Globus pallidus (tissue), 1 donor: ENCODE measurements at regions not wholly inside any gene's neighbourhood (a gene's known extent, or its start where the extent isn't known, plus 50 kb on each side); places are given as distances from the start of the nearest gene placed in this dataset.
"Not testable (repeated sequence)": the region's sequence is repeated elsewhere in the genome, so short reads cannot be mapped to it uniquely, and the experiment has no call there.

Source experiments
- DNase-seq: peaks from one replicate; pipeline ENCODE4 v3.0.0-alpha.2; 2015; ENCODE audit warnings: low spot score

- no peak for DNase-seq
These were observed 126.2 kb upstream of the EYA4 start for GRCh38 chr6:133114973-133115372.

GRCh38 chr6:133115946-133116345 is 125.2 kb upstream of the EYA4 start:
- DNase-seq: no peak

GRCh38 chr6:133128191-133128590 is 113.0 kb upstream of the EYA4 start:
- DNase-seq: no peak

GRCh38 chr6:133129556-133129955 is 111.6 kb upstream of the EYA4 start:
- DNase-seq: no peak

GRCh38 chr6:133130863-133131262 is 110.3 kb upstream of the EYA4 start:
- DNase-seq: no peak

- DNase-seq: no peak
These were observed 109.3 kb upstream of the EYA4 start for GRCh38 chr6:133131621-133132465.

GRCh38 chr6:133132466-133132971 is 108.6 kb upstream of the EYA4 start:
- no peak for DNase-seq

- DNase-seq: no peak
These were observed 104.8 kb upstream of the EYA4 start for GRCh38 chr6:133136177-133136880.

- not testable (repeated sequence) for DNase-seq
These were observed 93.5 kb upstream of the EYA4 start for GRCh38 chr6:133147470-133148184.

- DNase-seq: no peak
These were observed 84.5 kb upstream of the EYA4 start for GRCh38 chr6:133156689-133157088.

GRCh38 chr6:133157995-133158394 is 83.2 kb upstream of the EYA4 start:
- no peak for DNase-seq

- DNase-seq: no peak
These were observed 81.8 kb upstream of the EYA4 start for GRCh38 chr6:133159255-133159795.

GRCh38 chr6:133160536-133160935 is 80.6 kb upstream of the EYA4 start:
- no peak for DNase-seq

- no peak for DNase-seq
These were observed 75.9 kb upstream of the EYA4 start for GRCh38 chr6:133165235-133165634.

GRCh38 chr6:133166766-133167165 is 74.4 kb upstream of the EYA4 start:
- no peak for DNase-seq

GRCh38 chr6:133169901-133170300 is 71.3 kb upstream of the EYA4 start:
- no peak for DNase-seq

GRCh38 chr6:133170602-133171001 is 70.6 kb upstream of the EYA4 start:
- peak; percentile 41 for DNase-seq

- no peak for DNase-seq
These were observed 69.1 kb upstream of the EYA4 start for GRCh38 chr6:133171989-133172604.

- DNase-seq: no peak
These were observed 67.9 kb upstream of the EYA4 start for GRCh38 chr6:133173276-133173675.

- no peak for DNase-seq
These were observed 61.7 kb upstream of the EYA4 start for GRCh38 chr6:133179481-133179880.

- DNase-seq: no peak
These were observed 57.5 kb upstream of the EYA4 start for GRCh38 chr6:133183691-133184090.
